Endodermal cell (in vitro differentiated cells): ENCODE measurements at regions not wholly inside any gene's neighbourhood (a gene's known extent, or its start where the extent isn't known, plus 50 kb on each side); places are given as distances from the start of the nearest gene placed in this dataset.

Experiments used
- DNase-seq: peaks from one replicate; pipeline ENCODE4 v3.0.0-alpha.2; 2017
- H3K27ac ChIP-seq: 2 replicates; pipeline ENCODE4 v1.5.1; 2013; ENCODE audit warnings: mild to moderate bottlenecking, low read depth, low read length, moderate library complexity
- H3K27me3 ChIP-seq: 2 replicates; pipeline ENCODE4 v1.6.1; 2013; ENCODE audit warnings: mild to moderate bottlenecking, low read length, moderate library complexity; ENCODE audit not compliant: insufficient read depth, control insufficient read depth, poor library complexity, severe bottlenecking
- H3K36me3 ChIP-seq: 2 replicates; pipeline ENCODE4 v1.7.0; 2013; ENCODE audit warnings: mild to moderate bottlenecking, low read length, moderate library complexity; ENCODE audit not compliant: control insufficient read depth, insufficient read depth
- H3K4me1 ChIP-seq: one replicate; pipeline ENCODE4 v1.7.0; 2013; ENCODE audit warnings: low read length; ENCODE audit not compliant: control insufficient read depth, insufficient read depth
- H3K4me3 ChIP-seq: 2 replicates; pipeline ENCODE4 v1.5.1; 2013; ENCODE audit warnings: mild to moderate bottlenecking, low read length, moderate library complexity
- H3K9ac ChIP-seq: 2 replicates; pipeline ENCODE4 v1.6.1; 2013; ENCODE audit warnings: mild to moderate bottlenecking, low read length, moderate library complexity; ENCODE audit not compliant: poor library complexity, severe bottlenecking; ENCODE audit errors: extremely low read depth
- H3K9me3 ChIP-seq: 2 replicates; pipeline ENCODE4 v1.6.1; 2013; ENCODE audit warnings: mild to moderate bottlenecking, low read length, moderate library complexity; ENCODE audit not compliant: control insufficient read depth
- H3K27ac Mint-ChIP-seq: 2 replicates; pipeline ENCODE4 v1.8.0; 2020; ENCODE audit warnings: mixed read lengths
- H3K27me3 Mint-ChIP-seq: 2 replicates; pipeline ENCODE4 v1.8.0; 2021; ENCODE audit warnings: mild to moderate bottlenecking, mixed read lengths; ENCODE audit not compliant: insufficient read depth
- H3K36me3 Mint-ChIP-seq: 2 replicates; pipeline ENCODE4 v1.8.0; 2020; ENCODE audit warnings: low read depth, mixed read lengths
- H3K4me1 Mint-ChIP-seq: 2 replicates; pipeline ENCODE4 v1.8.0; 2020; ENCODE audit warnings: mixed read lengths
- H3K4me3 Mint-ChIP-seq: 2 replicates; pipeline ENCODE4 v1.8.0; 2020; ENCODE audit warnings: mild to moderate bottlenecking, moderate library complexity, mixed read lengths
- H3K9me3 Mint-ChIP-seq: 2 replicates; pipeline ENCODE4 v1.8.0; 2020; ENCODE audit warnings: mild to moderate bottlenecking, mixed read lengths
- WGBS, 2 experiments: methylation state at CpG; one replicate each; pipeline versions ENCODE4 v1.1.5 to v1.1.7; 2013; ENCODE audit warnings: missing lambda C conversion rate in 2 of 2, mixed read lengths in 1 of 2; ENCODE audit not compliant: insufficient coverage in 1 of 2, insufficient read length in 1 of 2; 5-methylcytosine and 5-hydroxymethylcytosine counted together
- TF ChIP-seq, protein P1 (sequence below): fragments of 200-600 bp; sonication (generic); conservative IDR thresholded peaks from 2 replicates; pipeline ENCODE4 v1.5.0; 2021; ENCODE audit warnings: antibody characterized with exemption, mild to moderate bottlenecking

DNA sequence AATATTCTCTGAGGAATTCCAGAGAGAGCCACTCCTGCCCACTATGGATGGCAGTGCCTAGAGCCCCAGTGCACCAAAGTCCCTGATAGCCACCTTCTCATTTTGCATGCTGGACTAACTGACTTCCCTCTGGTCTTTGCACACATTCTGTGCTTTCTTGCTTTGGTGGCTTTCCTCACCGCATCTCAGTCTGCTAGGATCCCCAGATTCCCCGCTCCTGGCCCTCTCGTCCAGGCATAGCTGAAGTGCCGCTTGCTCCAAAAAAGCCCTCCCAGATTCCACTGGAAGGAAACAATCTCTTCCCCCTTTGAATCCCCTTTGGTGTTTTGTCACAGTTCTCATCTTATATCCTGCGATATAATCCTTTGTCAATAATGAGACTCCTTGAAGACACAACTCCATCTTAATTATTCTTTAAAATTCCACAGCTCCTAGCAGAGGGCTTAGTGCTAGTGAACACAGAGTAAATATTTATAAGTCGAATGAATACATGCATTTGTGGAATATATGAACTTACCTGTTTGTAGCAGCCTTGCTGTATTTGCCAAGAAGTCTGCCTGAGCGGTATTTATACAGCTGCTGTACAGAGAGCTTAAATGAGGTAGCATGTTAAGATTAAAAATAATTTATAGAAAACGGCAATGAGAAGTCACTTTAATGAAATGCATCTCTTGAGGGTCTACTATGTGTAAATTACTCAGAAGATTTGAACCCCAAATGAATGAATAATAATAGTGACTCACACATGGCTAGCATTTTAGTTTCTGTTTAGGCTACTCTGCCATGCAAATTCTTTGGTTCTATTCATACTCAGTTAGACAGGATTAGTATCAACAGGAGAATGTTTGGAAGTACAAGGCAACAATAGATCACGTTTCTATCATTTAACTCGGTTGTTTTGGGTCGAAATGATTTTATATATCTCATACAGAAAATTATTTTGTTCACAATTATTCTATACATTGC, 421.9 kb upstream of the TENM3 start:
- Histone ChIP-seq H3K4me3 (no peak overlapping the region), H3K27me3 (no peaks in the 10 kb centered on the region), H3K36me3 (no peaks in the 10 kb centered on the region), H3K4me1 (peaks cover 6% of the 10 kb centered on the region), H3K9me3 (peaks cover 13% of the 10 kb centered on the region), H3K27ac (peak overlapping the region; percentile 34), H3K9ac (no peak overlapping the region)
- Mint-ChIP-seq H3K27ac (peak overlapping the region; percentile 83), H3K4me3 (no peak overlapping the region), H3K9me3 (peaks cover 6% of the 10 kb centered on the region), H3K4me1 (peaks cover 33% of the 10 kb centered on the region), H3K36me3 (no peaks in the 10 kb centered on the region), H3K27me3 (no peaks in the 10 kb centered on the region)
- no peak for DNase-seq
- WGBS, 2 experiments: 84 to 88% methylated on average over 3 to 11 of the region's 11 CpGs
- TF ChIP-seq, protein P1, sequence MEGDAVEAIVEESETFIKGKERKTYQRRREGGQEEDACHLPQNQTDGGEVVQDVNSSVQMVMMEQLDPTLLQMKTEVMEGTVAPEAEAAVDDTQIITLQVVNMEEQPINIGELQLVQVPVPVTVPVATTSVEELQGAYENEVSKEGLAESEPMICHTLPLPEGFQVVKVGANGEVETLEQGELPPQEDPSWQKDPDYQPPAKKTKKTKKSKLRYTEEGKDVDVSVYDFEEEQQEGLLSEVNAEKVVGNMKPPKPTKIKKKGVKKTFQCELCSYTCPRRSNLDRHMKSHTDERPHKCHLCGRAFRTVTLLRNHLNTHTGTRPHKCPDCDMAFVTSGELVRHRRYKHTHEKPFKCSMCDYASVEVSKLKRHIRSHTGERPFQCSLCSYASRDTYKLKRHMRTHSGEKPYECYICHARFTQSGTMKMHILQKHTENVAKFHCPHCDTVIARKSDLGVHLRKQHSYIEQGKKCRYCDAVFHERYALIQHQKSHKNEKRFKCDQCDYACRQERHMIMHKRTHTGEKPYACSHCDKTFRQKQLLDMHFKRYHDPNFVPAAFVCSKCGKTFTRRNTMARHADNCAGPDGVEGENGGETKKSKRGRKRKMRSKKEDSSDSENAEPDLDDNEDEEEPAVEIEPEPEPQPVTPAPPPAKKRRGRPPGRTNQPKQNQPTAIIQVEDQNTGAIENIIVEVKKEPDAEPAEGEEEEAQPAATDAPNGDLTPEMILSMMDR: no peak

DNA sequence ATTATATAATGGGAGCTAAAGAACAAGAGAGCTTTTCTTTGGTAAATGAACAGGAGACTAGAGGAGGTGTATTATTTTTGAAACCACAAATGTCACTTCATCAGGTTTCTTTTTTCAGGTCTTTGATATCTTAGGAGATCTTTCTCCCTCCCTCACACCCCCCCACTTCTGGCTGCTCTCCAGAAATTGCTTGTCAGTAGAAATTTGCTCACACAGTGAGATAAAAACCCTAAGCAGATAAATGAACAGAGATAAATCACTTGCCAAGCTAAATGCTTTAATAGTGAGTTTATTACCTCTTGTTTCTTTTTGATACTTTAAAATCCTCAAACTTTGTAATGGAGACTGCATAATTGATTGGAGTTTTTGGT, 421.2 kb upstream of the TENM3 start:
- no peaks in the 10 kb centered on the region for H3K36me3 Mint-ChIP-seq
- no peak overlapping the region for H3K4me3 ChIP-seq
- no peaks in the 10 kb centered on the region for H3K27me3 ChIP-seq
- H3K36me3 ChIP-seq: no peaks in the 10 kb centered on the region
- H3K27me3 Mint-ChIP-seq: no peaks in the 10 kb centered on the region
- H3K4me1 Mint-ChIP-seq: peaks cover 39% of the 10 kb centered on the region
- TF ChIP-seq, protein P1: no peak
- H3K9me3 ChIP-seq: peaks cover 13% of the 10 kb centered on the region
- peaks cover 6% of the 10 kb centered on the region for H3K9me3 Mint-ChIP-seq
- no peak overlapping the region for H3K4me3 Mint-ChIP-seq
- H3K4me1 ChIP-seq: peaks cover 10% of the 10 kb centered on the region
- H3K27ac Mint-ChIP-seq: peak overlapping the region; percentile 18
- H3K27ac ChIP-seq: no peak overlapping the region
- H3K9ac ChIP-seq: no peak overlapping the region
- no peak for DNase-seq

DNA sequence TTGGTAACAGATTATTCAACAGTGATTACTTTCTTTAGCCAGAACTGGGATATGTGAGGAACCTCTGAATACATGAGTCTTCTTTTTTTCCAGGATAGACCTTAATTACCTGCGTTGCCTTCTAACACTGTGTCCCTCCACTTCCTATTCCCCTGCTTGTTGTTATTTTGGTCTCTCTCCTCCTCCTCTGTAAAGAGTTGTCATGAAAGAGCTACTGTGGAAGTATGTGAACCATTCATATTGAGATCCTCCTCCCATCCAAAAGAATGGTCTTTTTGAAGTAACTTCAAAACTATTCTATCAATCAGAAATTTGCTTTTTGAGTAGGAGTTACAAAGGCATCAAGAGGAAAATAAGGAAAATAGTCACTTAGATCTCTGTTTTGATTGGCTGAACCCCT, 420.0 kb upstream of the TENM3 start:
- no peaks in the 10 kb centered on the region for H3K36me3 Mint-ChIP-seq
- H3K4me1 ChIP-seq: peaks cover 18% of the 10 kb centered on the region
- WGBS, 2 experiments: 14% methylated on average over 1 of the region's 1 CpG; no CpG with 5 or more reads in 1 of the 2 experiments
- H3K27me3 ChIP-seq: no peaks in the 10 kb centered on the region
- no peak overlapping the region for H3K4me3 Mint-ChIP-seq
- H3K27ac ChIP-seq: no peak overlapping the region
- H3K27me3 Mint-ChIP-seq: no peaks in the 10 kb centered on the region
- H3K9ac ChIP-seq: no peak overlapping the region
- H3K4me1 Mint-ChIP-seq: peaks cover 49% of the 10 kb centered on the region
- no peak for DNase-seq
- H3K27ac Mint-ChIP-seq: no peak overlapping the region
- no peaks in the 10 kb centered on the region for H3K36me3 ChIP-seq
- TF ChIP-seq, protein P1: no peak
- no peak overlapping the region for H3K4me3 ChIP-seq
- peaks cover 13% of the 10 kb centered on the region for H3K9me3 ChIP-seq
- peaks cover 6% of the 10 kb centered on the region for H3K9me3 Mint-ChIP-seq
